ENCODE measurements at regions not wholly inside any gene's neighbourhood (a gene's known extent, or its start where the extent isn't known, plus 50 kb on each side); places are given as distances from the start of the nearest gene placed in this dataset.

GRCh38 chr7:115548756-115549155 is 481.8 kb downstream of the TFEC start:
- TF ChIP-seq ESRRG (CRISPR knock-in tag; IDR thresholded peaks at IDR 0.05) = no peak
- TF ChIP-seq ZNF8 (CRISPR knock-in tag; IDR thresholded peaks at IDR 0.05) = no peak
- TF ChIP-seq TOX (CRISPR knock-in tag; IDR thresholded peaks at IDR 0.05; ENCODE audit: borderline replicate concordance) = no peak
- TF ChIP-seq ZC3H10 (CRISPR knock-in tag; IDR thresholded peaks at IDR 0.05) = no peak
- no peak for ATAC-seq

GRCh38 chr7:115546790-115547189 is 483.8 kb downstream of the TFEC start:
- ATAC-seq = no peak
- TF ChIP-seq CREB5 (CRISPR knock-in tag; IDR thresholded peaks at IDR 0.05; ENCODE audit: low read depth) = no peak
- no peak for TF ChIP-seq ZFP3 (CRISPR knock-in tag; IDR thresholded peaks at IDR 0.05)
- TF ChIP-seq RARB (CRISPR knock-in tag; IDR thresholded peaks at IDR 0.05) = no peak
- no peak for TF ChIP-seq SNAI2 (CRISPR knock-in tag; IDR thresholded peaks at IDR 0.05)
- no peak for TF ChIP-seq BACH2 (CRISPR knock-in tag; IDR thresholded peaks at IDR 0.05; ENCODE audit: borderline replicate concordance)
- TF ChIP-seq ZFP30 (CRISPR knock-in tag; IDR thresholded peaks at IDR 0.05) = no peak
- TF ChIP-seq ZNF8 (CRISPR knock-in tag; IDR thresholded peaks at IDR 0.05) = no peak
- no peak for TF ChIP-seq POU6F1 (CRISPR knock-in tag; IDR thresholded peaks at IDR 0.05; ENCODE audit: borderline replicate concordance, low read depth)
- no peak for TF ChIP-seq ESRRG (CRISPR knock-in tag; IDR thresholded peaks at IDR 0.05)
- no peak for TF ChIP-seq ZC3H10 (CRISPR knock-in tag; IDR thresholded peaks at IDR 0.05)
- TF ChIP-seq ZNF70 (CRISPR knock-in tag; IDR thresholded peaks at IDR 0.05) = no peak
- TF ChIP-seq OSR1 (CRISPR knock-in tag; IDR thresholded peaks at IDR 0.05) = no peak

- no peak for TF ChIP-seq ESRRG (CRISPR knock-in tag; IDR thresholded peaks at IDR 0.05)
- no peak for TF ChIP-seq CREB5 (CRISPR knock-in tag; IDR thresholded peaks at IDR 0.05; ENCODE audit: low read depth)
- TF ChIP-seq PPARA (CRISPR knock-in tag; IDR thresholded peaks at IDR 0.05; ENCODE audit: borderline replicate concordance) = no peak
- no peak for TF ChIP-seq ZNF70 (CRISPR knock-in tag; IDR thresholded peaks at IDR 0.05)
- TF ChIP-seq GLIS3 (CRISPR knock-in tag; IDR thresholded peaks at IDR 0.05) = no peak
- TF ChIP-seq ZC3H10 (CRISPR knock-in tag; IDR thresholded peaks at IDR 0.05) = no peak
- ATAC-seq = no peak
Observed at GRCh38 chr7:115533785-115534184, 496.8 kb downstream of the TFEC start.

- TF ChIP-seq CREB5 (CRISPR knock-in tag; IDR thresholded peaks at IDR 0.05; ENCODE audit: low read depth) = no peak
- no peak for TF ChIP-seq TSHZ2 (CRISPR knock-in tag; IDR thresholded peaks at IDR 0.05)
- TF ChIP-seq CSDC2 (CRISPR knock-in tag; IDR thresholded peaks at IDR 0.05) = no peak
- no peak for TF ChIP-seq ZFP3 (CRISPR knock-in tag; IDR thresholded peaks at IDR 0.05)
- TF ChIP-seq RARB (CRISPR knock-in tag; IDR thresholded peaks at IDR 0.05) = no peak
- TF ChIP-seq ISL1 (CRISPR knock-in tag; IDR thresholded peaks at IDR 0.05) = no peak
- no peak for TF ChIP-seq TOX (CRISPR knock-in tag; IDR thresholded peaks at IDR 0.05; ENCODE audit: borderline replicate concordance)
- no peak for TF ChIP-seq ZNF565 (CRISPR knock-in tag; conservative IDR thresholded peaks at IDR 0.05; ENCODE audit: low read depth)
- no peak for ATAC-seq
Observed at GRCh38 chr7:115526278-115526677, 504.3 kb downstream of the TFEC start.

Measured in SK-N-SH treated with all-trans-retinoic acid at 6 μM for 48 hours (cell line).